Upper lobe of right lung (tissue), 1 donor: ENCODE measurements at regions not wholly inside any gene's neighbourhood (a gene's known extent, or its start where the extent isn't known, plus 50 kb on each side); places are given as distances from the start of the nearest gene placed in this dataset.

Source experiments
- ATAC-seq: fragments of 200-7000 bp; cut with Tn5 transposase; one replicate; pipeline ENCODE4 v1.9.1; 2020; ENCODE audit warnings: mild to moderate bottlenecking, moderate library complexity
- DNase-seq: peaks from one replicate; pipeline ENCODE4 v3.0.0-alpha.2; 2020
- H3K27ac ChIP-seq: fragments of 200-600 bp; one replicate; pipeline ENCODE4 v1.8.0; 2022
- H3K27me3 ChIP-seq: fragments of 200-600 bp; one replicate; pipeline ENCODE4 v1.8.0; 2022; ENCODE audit warnings: mild to moderate bottlenecking
- H3K36me3 ChIP-seq: fragments of 200-600 bp; one replicate; pipeline ENCODE4 v1.8.0; 2022
- H3K4me1 ChIP-seq: fragments of 200-600 bp; one replicate; pipeline ENCODE4 v1.8.0; 2022
- H3K4me3 ChIP-seq: fragments of 200-600 bp; one replicate; pipeline ENCODE4 v1.8.0; 2022; ENCODE audit warnings: mild to moderate bottlenecking
- H3K9me3 ChIP-seq: fragments of 200-600 bp; one replicate; pipeline ENCODE4 v1.8.0; 2022
- CTCF ChIP-seq: fragments of 200-600 bp; IDR thresholded peaks from one replicate; pipeline ENCODE4 v1.8.0; 2022; ENCODE audit warnings: antibody characterized with exemption
- intact Hi-C: fragments of 100-400 bp; cut with DNase I; formaldehyde crosslinking; loops from one replicate; pipeline ENCODE4 v1.11.0; 2022
- donor health status: DM: no; HTN: yes; CAD: no; lungs with severe emphysema.

DNA sequence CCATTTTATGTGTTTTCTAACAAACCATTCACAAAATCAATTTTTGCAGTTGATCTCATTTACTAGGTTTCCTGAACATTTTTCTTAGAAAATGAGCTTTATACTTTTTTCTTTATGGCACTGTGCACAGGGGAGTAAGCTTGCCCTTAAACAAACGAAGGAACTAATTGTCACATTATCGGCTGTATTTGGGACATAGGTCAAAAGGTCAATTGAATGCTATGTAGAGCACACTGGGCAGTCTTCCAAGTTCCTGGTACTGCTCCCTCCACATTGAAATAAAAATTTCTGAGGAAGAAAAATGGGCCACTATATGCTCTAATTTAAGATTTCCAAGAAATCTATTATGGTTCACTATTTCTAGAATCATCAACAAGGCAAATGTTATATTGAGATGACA, 93.6 kb upstream of the TMEFF2 start:
- DNase-seq (no peak), ATAC-seq (no peak)
- Histone ChIP-seq H3K36me3 (no peaks in the 10 kb centered on the region), H3K27ac (no peak overlapping the region), H3K4me1 (no peaks in the 10 kb centered on the region), H3K27me3 (no peaks in the 10 kb centered on the region), H3K9me3 (no peaks in the 10 kb centered on the region), H3K4me3 (no peak overlapping the region)
- no peak for TF ChIP-seq CTCF
- intact Hi-C loops = no loop called here

- H3K27ac ChIP-seq = no peak overlapping the region
- peak; percentile 19 for TF ChIP-seq CTCF
- H3K27me3 ChIP-seq = no peaks in the 10 kb centered on the region
- no peak overlapping the region for H3K4me3 ChIP-seq
- no peaks in the 10 kb centered on the region for H3K36me3 ChIP-seq
- ATAC-seq (peak; percentile 48), DNase-seq (no peak)
- H3K9me3 ChIP-seq = no peaks in the 10 kb centered on the region
- H3K4me1 ChIP-seq = no peaks in the 10 kb centered on the region
- intact Hi-C loops = no loop called here
These were observed 91.5 kb upstream of the TMEFF2 start for GRCh38 chr2:192286093-192286701.

DNA sequence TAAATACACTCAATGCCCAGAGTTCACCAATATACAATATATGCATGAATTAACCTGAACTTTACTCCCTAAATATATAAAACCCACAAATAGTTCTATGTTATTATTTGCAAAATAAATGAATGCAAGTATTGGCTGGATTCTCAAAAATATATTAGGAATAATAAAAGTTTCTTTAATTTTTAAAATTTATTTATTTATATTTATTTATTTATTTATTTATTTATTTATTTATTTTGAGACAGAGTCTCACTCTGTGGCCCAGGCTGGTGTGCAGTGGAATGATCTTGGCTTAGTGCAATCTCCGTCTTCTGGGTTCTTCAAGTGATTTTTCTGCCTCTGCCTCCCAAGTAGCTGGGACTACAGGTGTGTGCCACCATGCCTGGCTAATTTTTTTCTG, 88.7 kb upstream of the TMEFF2 start:
- no peaks in the 10 kb centered on the region for H3K27me3 ChIP-seq
- no peaks in the 10 kb centered on the region for H3K36me3 ChIP-seq
- DNase-seq (no peak), ATAC-seq (no peak)
- no peak overlapping the region for H3K27ac ChIP-seq
- no peak for TF ChIP-seq CTCF
- intact Hi-C loops = no loop called here
- H3K4me1 ChIP-seq = no peaks in the 10 kb centered on the region
- H3K4me3 ChIP-seq = no peak overlapping the region
- no peaks in the 10 kb centered on the region for H3K9me3 ChIP-seq

DNA sequence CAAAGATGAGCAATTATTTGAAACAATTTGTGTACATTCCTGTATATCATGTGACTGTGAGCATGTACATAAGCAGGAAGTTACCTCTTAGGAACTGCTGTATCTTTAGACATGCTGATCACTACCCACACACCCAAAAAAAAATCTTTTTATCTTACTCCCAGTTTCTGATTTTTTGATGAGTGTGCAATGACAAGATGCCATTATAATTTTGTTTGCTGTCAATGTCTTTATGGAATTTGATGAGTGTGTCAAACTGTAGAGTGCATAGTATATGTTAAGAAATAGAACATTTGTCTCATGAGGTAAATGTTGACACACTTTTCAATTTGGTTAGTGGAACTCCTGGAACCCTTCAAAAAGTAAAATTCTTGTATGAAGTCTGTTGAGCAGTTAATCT, 84.0 kb upstream of the TMEFF2 start:
- DNase-seq (no peak), ATAC-seq (no peak)
- H3K36me3 ChIP-seq = no peaks in the 10 kb centered on the region
- no peak for TF ChIP-seq CTCF
- no peaks in the 10 kb centered on the region for H3K4me1 ChIP-seq
- H3K9me3 ChIP-seq = no peaks in the 10 kb centered on the region
- no peaks in the 10 kb centered on the region for H3K27me3 ChIP-seq
- intact Hi-C loops = no loop called here
- H3K27ac ChIP-seq = no peak overlapping the region
- no peak overlapping the region for H3K4me3 ChIP-seq

- DNase-seq (no peak), ATAC-seq (no peak)
- no peaks in the 10 kb centered on the region for H3K9me3 ChIP-seq
- H3K4me3 ChIP-seq = no peak overlapping the region
- intact Hi-C loops = no loop called here
- TF ChIP-seq CTCF = no peak
- H3K36me3 ChIP-seq = no peaks in the 10 kb centered on the region
- H3K27me3 ChIP-seq = no peaks in the 10 kb centered on the region
- no peaks in the 10 kb centered on the region for H3K4me1 ChIP-seq
- H3K27ac ChIP-seq = no peak overlapping the region
These were observed 82.9 kb upstream of the TMEFF2 start for GRCh38 chr2:192277494-192278109.

DNA sequence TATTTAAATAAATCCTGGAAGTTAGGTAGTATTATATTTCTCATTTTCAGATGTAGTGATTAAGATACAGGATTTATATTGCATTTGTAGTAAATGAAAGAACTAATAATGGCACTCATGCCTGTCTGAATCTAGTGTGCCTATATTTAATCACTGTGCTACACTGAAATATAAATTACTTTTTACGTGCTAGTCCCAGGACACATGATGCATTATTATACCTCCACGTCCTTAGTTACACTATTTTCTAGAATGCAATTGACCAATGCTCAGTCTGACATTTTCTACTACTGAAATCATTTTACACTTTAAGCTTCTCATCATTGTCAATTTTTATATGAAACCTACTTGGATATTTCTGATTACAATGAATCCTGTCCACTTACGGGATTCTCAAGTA, 80.9 kb upstream of the TMEFF2 start:
- intact Hi-C loops = no loop called here
- TF ChIP-seq CTCF = no peak
- no peak overlapping the region for H3K27ac ChIP-seq
- ATAC-seq (no peak), DNase-seq (no peak)
- H3K4me3 ChIP-seq = no peak overlapping the region
- H3K4me1 ChIP-seq = no peaks in the 10 kb centered on the region
- H3K9me3 ChIP-seq = no peaks in the 10 kb centered on the region
- no peaks in the 10 kb centered on the region for H3K36me3 ChIP-seq
- no peaks in the 10 kb centered on the region for H3K27me3 ChIP-seq
